ENCODE measurements at regions not wholly inside any gene's neighbourhood (a gene's known extent, or its start where the extent isn't known, plus 50 kb on each side); places are given as distances from the start of the nearest gene placed in this dataset.

DNA sequence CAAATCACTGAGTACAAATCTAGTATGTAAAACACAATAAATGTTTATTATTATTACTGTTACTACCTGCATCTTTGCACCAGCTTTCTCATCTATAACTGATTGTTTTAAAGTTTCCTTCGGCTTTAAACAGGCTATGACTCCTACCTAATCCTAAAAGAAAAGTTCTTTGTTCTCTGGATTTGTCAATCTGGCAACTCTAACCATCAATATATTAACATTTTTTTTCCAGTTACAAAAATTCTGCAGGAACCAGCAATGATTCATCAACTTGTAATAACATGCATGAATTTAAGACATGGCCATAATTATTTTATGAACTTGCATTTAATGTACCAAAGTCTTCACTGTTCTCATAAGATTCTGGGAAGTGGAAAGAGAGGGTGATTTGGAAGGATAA, 228.5 kb downstream of the PIK3R1 start:
- TF ChIP-seq POLR2AphosphoS5 (IDR thresholded peaks at IDR 0.05; ENCODE audit: low read depth, low read length) (no peak), POLR2A (IDR thresholded peaks at IDR 0.05; ENCODE audit: low read depth, low read length) (no peak)

Measured in GM12892 (cell line).